ENCODE measurements at regions not wholly inside any gene's neighbourhood (a gene's known extent, or its start where the extent isn't known, plus 50 kb on each side); places are given as distances from the start of the nearest gene placed in this dataset.

GRCh38 chr15:95793231-95793630 is 537.3 kb upstream of the NR2F2 start:
- TF ChIP-seq TAF1 (IDR thresholded peaks at IDR 0.05; ENCODE audit: borderline replicate concordance, insufficient read depth, low read length) (no peak), POLR2AphosphoS5 (IDR thresholded peaks at IDR 0.05; ENCODE audit: low read depth, low read length) (no peak)

Data from PFSK-1 (cell line).